PC-3 (cell line): ENCODE measurements at regions not wholly inside any gene's neighbourhood (a gene's known extent, or its start where the extent isn't known, plus 50 kb on each side); places are given as distances from the start of the nearest gene placed in this dataset.

Experiments
- ATAC-seq: fragments of 200-7000 bp; cut with Tn5 transposase; 2 replicates; pipeline ENCODE4 v1.9.1; 2020; ENCODE audit warnings: mild to moderate bottlenecking, moderate library complexity
- BruUV-seq: library from RNA; stranded (reverse); fragments of 400-500 nt; replicated peaks from 2 replicates; lab custom pipeline; 2021; lab: Mats Ljungman, UMichigan
- CTCF ChIA-PET: fragments of 300-600 bp; sonication (Branson Sonifier 250); formaldehyde crosslinking; loops from one replicate; lab custom pipeline; 2022; ENCODE audit warnings: antibody characterized with exemption; lab: Charles Lee
- POLR2A ChIA-PET: fragments of 300-600 bp; sonication (Branson Sonifier 250); formaldehyde crosslinking; loops from one replicate; lab custom pipeline; 2022; ENCODE audit warnings: antibody characterized with exemption; ENCODE audit not compliant: unreplicated experiment; lab: Charles Lee
- DNase-seq: peaks from one replicate; pipeline ENCODE4 v3.0.0-alpha.2; 2015
- H2AFZ ChIP-seq: fragments of 300-600 bp; sonication (generic); 2 replicates; pipeline ENCODE4 v1.6.0; 2016; ENCODE audit warnings: antibody characterized with exemption, low read length
- H3F3A ChIP-seq: fragments of 300-600 bp; sonication (generic); one replicate; pipeline ENCODE4 v1.6.0; 2017; ENCODE audit warnings: antibody characterized with exemption, low read length, control low read depth, mild to moderate bottlenecking; ENCODE audit not compliant: unreplicated experiment
- H3K27ac ChIP-seq: fragments of 300-600 bp; sonication (generic); 2 replicates; pipeline ENCODE4 v1.5.1; 2016; ENCODE audit warnings: mild to moderate bottlenecking, low read length
- H3K27me3 ChIP-seq: fragments of 300-600 bp; sonication (generic); 2 replicates; pipeline ENCODE4 v1.6.1; 2016; ENCODE audit warnings: low read length, mixed read lengths
- H3K36me3 ChIP-seq: fragments of 300-600 bp; sonication (generic); 2 replicates; pipeline ENCODE4 v1.6.1; 2016; ENCODE audit warnings: low read depth, mixed run types, low read length, mixed read lengths
- H3K4me1 ChIP-seq: fragments of 300-600 bp; sonication (generic); 2 replicates; pipeline ENCODE4 v1.5.1; 2016; ENCODE audit warnings: low read length; ENCODE audit not compliant: insufficient read depth
- H3K4me2 ChIP-seq: fragments of 300-600 bp; sonication (generic); 2 replicates; pipeline ENCODE4 v1.6.0; 2016; ENCODE audit warnings: low read length
- H3K4me3 ChIP-seq: fragments of 300-600 bp; sonication (generic); 2 replicates; pipeline ENCODE4 v1.5.1; 2016; ENCODE audit warnings: mild to moderate bottlenecking, low read length, mixed read lengths
- H3K79me2 ChIP-seq: fragments of 300-600 bp; sonication (generic); 2 replicates; pipeline ENCODE4 v1.6.1; 2017; ENCODE audit warnings: low read length, mixed read lengths
- H3K9ac ChIP-seq: fragments of 300-600 bp; sonication (generic); 2 replicates; pipeline ENCODE4 v1.6.0; 2016; ENCODE audit warnings: mild to moderate bottlenecking, low read length
- H3K9me2 ChIP-seq: fragments of 300-600 bp; sonication (generic); replicated peaks from 2 replicates; pipeline ENCODE4 v1.6.1; 2016; ENCODE audit warnings: mixed run types, low read length, mixed read lengths
- H3K9me3 ChIP-seq: fragments of 300-600 bp; sonication (generic); 2 replicates; pipeline ENCODE4 v1.6.1; 2016; ENCODE audit warnings: low read length, mixed read lengths
- H4K20me1 ChIP-seq: fragments of 300-600 bp; sonication (generic); 2 replicates; pipeline ENCODE4 v1.6.1; 2016; ENCODE audit warnings: low read length, mixed read lengths
- EZH2 ChIP-seq: fragments of 300-600 bp; sonication (generic); IDR thresholded peaks from one replicate; pipeline ENCODE4 v1.6.1; 2017; ENCODE audit warnings: antibody characterized with exemption, mild to moderate bottlenecking, low read length; ENCODE audit not compliant: unreplicated experiment
- EZH2phosphoT487 ChIP-seq: fragments of 300-600 bp; sonication (generic); IDR thresholded peaks from 2 replicates; pipeline ENCODE4 v1.6.1; 2018; ENCODE audit warnings: mild to moderate bottlenecking, antibody characterized with exemption, low read length, borderline replicate concordance
- intact Hi-C: fragments of 100-400 bp; cut with micrococcal nuclease; formaldehyde crosslinking; loops from 2 replicates; pipeline ENCODE4 v1.9.0; 2023
- TF ChIP-seq, protein P1 (sequence below): fragments of 300-600 bp; sonication (generic); conservative IDR thresholded peaks from 2 replicates; pipeline ENCODE4 v1.5.1; 2017; ENCODE audit warnings: antibody characterized with exemption, low read depth, mild to moderate bottlenecking, low read length

DNA sequence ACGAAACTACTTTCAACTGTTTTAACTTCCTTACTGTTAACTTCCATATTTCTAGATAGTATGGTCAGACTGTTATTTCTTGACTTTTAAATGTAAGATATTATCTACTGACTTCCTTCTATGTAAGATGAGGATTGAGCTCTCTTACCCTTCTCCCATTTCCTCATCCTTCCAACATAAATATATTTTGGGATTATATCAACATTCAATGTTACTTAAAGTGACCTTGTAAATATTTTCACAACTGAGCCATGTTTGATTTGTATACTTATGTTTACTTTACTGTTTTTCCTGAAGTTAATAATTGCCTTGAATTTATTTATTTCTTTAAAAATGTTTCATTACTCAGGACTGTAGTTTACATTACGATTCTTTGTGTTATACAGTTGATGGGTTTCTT, 148.7 kb downstream of the ZIC5 start:
- H3K36me3 ChIP-seq: no peaks in the 10 kb centered on the region
- no peak overlapping the region for H2AFZ ChIP-seq
- TF ChIP-seq EZH2phosphoT487 (no peak), EZH2 (no peak)
- TF ChIP-seq, protein P1, sequence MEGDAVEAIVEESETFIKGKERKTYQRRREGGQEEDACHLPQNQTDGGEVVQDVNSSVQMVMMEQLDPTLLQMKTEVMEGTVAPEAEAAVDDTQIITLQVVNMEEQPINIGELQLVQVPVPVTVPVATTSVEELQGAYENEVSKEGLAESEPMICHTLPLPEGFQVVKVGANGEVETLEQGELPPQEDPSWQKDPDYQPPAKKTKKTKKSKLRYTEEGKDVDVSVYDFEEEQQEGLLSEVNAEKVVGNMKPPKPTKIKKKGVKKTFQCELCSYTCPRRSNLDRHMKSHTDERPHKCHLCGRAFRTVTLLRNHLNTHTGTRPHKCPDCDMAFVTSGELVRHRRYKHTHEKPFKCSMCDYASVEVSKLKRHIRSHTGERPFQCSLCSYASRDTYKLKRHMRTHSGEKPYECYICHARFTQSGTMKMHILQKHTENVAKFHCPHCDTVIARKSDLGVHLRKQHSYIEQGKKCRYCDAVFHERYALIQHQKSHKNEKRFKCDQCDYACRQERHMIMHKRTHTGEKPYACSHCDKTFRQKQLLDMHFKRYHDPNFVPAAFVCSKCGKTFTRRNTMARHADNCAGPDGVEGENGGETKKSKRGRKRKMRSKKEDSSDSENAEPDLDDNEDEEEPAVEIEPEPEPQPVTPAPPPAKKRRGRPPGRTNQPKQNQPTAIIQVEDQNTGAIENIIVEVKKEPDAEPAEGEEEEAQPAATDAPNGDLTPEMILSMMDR: no peak
- no peaks in the 10 kb centered on the region for H3K79me2 ChIP-seq
- ATAC-seq (no peak; the same call in 1 of the 2 replicates), DNase-seq (no peak)
- no TSS peak for BruUV-seq
- no peak overlapping the region for H3K9ac ChIP-seq
- no peak overlapping the region for H3K4me2 ChIP-seq
- H3K4me1 ChIP-seq: peaks cover 15% of the 10 kb centered on the region
- H3K27me3 ChIP-seq: 0 out of 2 replicates have a peak, but pooled peaks cover 3% of the 10 kb centered on the region
- no peaks in the 10 kb centered on the region for H4K20me1 ChIP-seq
- no peaks in the 10 kb centered on the region for H3K9me3 ChIP-seq
- ChIA-PET CTCF (no interaction called here), POLR2A (no interaction called here)
- H3K27ac ChIP-seq: no peak overlapping the region
- no peak overlapping the region for H3K4me3 ChIP-seq
- H3K9me2 ChIP-seq: no peaks in the 10 kb centered on the region
- no peaks in the 10 kb centered on the region for H3F3A ChIP-seq
- intact Hi-C loops: no loop called here

DNA sequence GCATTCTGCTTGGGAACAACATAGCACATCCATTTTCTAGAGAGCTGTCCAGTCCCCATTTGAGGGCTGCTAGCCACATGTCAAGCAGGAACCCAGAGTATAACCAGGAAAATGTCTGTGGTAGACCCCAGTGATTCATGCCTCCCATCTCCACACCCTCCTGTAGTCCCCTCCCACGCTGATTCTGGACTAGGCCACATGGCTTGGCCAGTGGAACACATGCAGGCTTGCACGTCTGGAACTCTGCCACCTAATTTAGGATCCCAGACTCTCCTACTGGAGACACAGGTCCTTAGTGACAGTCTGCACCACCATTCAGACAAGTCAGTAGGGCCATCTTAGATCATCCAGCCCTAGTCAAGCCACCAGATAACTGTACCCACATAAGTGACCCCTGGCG, 149.8 kb downstream of the ZIC5 start:
- no peak for TF ChIP-seq EZH2
- TF ChIP-seq, protein P1: no peak
- no peak for TF ChIP-seq EZH2phosphoT487
- intact Hi-C loops: no loop called here
- no peaks in the 10 kb centered on the region for H3F3A ChIP-seq
- no peak for DNase-seq
- no peak overlapping the region for H3K4me3 ChIP-seq
- H3K9me3 ChIP-seq: no peaks in the 10 kb centered on the region
- H3K27me3 ChIP-seq: 0 out of 2 replicates have a peak, but pooled peaks cover 3% of the 10 kb centered on the region
- H3K9me2 ChIP-seq: no peaks in the 10 kb centered on the region
- no peak overlapping the region for H3K27ac ChIP-seq
- H4K20me1 ChIP-seq: no peaks in the 10 kb centered on the region
- CTCF ChIA-PET: no interaction called here
- H3K79me2 ChIP-seq: no peaks in the 10 kb centered on the region
- no peak overlapping the region for H2AFZ ChIP-seq
- H3K9ac ChIP-seq: no peak overlapping the region
- H3K36me3 ChIP-seq: no peaks in the 10 kb centered on the region
- POLR2A ChIA-PET: no interaction called here
- BruUV-seq: no TSS peak
- ATAC-seq: no peak
- no peak overlapping the region for H3K4me2 ChIP-seq
- peaks cover 7% of the 10 kb centered on the region for H3K4me1 ChIP-seq

DNA sequence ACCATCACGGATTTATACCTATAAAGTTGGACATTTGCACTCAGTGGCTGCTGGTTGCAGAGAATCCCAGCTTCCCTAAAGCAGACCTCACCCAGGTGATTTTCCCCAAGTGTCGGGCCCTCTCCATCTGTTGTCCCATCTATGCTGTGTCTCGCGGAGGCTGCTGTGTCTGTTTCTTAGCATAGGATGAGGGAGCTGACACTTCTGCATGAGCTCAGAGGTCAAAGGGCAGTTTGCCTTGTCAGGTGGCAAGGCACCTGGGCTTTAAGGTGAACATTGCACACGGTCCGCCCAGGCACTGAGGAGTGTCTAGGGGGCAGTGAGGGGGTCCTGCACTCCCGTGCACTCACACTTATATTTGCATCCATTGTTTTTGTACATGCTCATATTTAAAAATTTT, 151.6 kb downstream of the ZIC5 start:
- Histone ChIP-seq H3K27me3 (0 out of 2 replicates have a peak, but pooled peaks cover 3% of the 10 kb centered on the region), H3K36me3 (no peaks in the 10 kb centered on the region), H3F3A (no peaks in the 10 kb centered on the region), H3K9me2 (no peaks in the 10 kb centered on the region), H4K20me1 (no peaks in the 10 kb centered on the region), H3K4me2 (no peak overlapping the region), H3K9ac (no peak overlapping the region), H3K4me3 (no peak overlapping the region), H2AFZ (no peak overlapping the region), H3K27ac (no peak overlapping the region), H3K4me1 (no peaks in the 10 kb centered on the region), H3K79me2 (no peaks in the 10 kb centered on the region), H3K9me3 (no peaks in the 10 kb centered on the region)
- ATAC-seq (no peak), DNase-seq (no peak)
- TF ChIP-seq EZH2phosphoT487: no peak
- TF ChIP-seq, protein P1: no peak
- TF ChIP-seq EZH2: no peak
- ChIA-PET POLR2A (no interaction called here), CTCF (no interaction called here)
- BruUV-seq: no TSS peak
- intact Hi-C loops: no loop called here
